NT2/D1 (cell line): ENCODE measurements at regions not wholly inside any gene's neighbourhood (a gene's known extent, or its start where the extent isn't known, plus 50 kb on each side); places are given as distances from the start of the nearest gene placed in this dataset.

ENCODE experiments used
- SUZ12 ChIP-seq: IDR thresholded peaks from 2 replicates; pipeline ENCODE4 v1.6.1; 2011; ENCODE audit not compliant: insufficient read length, insufficient read depth; ENCODE audit errors: extremely low read depth
- YY1 ChIP-seq: IDR thresholded peaks from 2 replicates; pipeline ENCODE4 v1.6.1; 2011; ENCODE audit not compliant: insufficient read length, insufficient read depth

- TF ChIP-seq SUZ12 (no peak), YY1 (no peak)
These were observed 559.3 kb upstream of the B3GAT1 start for GRCh38 chr11:134971381-134971780.
